Fibroblast of the aortic adventitia (primary cell): ENCODE measurements at regions not wholly inside any gene's neighbourhood (a gene's known extent, or its start where the extent isn't known, plus 50 kb on each side); places are given as distances from the start of the nearest gene placed in this dataset. TPM values are rescaled to one million over a fixed set of nuclear protein-coding genes. Genes with fewer than 3 reads are reported as not detected.

ENCODE experiments used
- DNase-seq: peaks from one replicate; pipeline ENCODE4 v3.0.0-alpha.2; 2010; ENCODE audit warnings: low read depth
- H3K4me3 ChIP-seq: 2 replicates; pipeline ENCODE4 v1.5.1; 2011; ENCODE audit warnings: low read depth, mild to moderate bottlenecking, control low read depth, low read length, moderate library complexity
- small RNA-seq: library from RNA; depleted of rRNA; stranded (forward); fragments of <200 nt; gene quantifications from one replicate; pipeline ENCODE3, GENCODE V24; 2012
- TF ChIP-seq, protein P1 (sequence below): IDR thresholded peaks from 2 replicates; pipeline ENCODE4 v1.5.1; 2011; ENCODE audit warnings: mild to moderate bottlenecking, low read length, control low read depth, inconsistent platforms; ENCODE audit not compliant: insufficient read depth

DNA sequence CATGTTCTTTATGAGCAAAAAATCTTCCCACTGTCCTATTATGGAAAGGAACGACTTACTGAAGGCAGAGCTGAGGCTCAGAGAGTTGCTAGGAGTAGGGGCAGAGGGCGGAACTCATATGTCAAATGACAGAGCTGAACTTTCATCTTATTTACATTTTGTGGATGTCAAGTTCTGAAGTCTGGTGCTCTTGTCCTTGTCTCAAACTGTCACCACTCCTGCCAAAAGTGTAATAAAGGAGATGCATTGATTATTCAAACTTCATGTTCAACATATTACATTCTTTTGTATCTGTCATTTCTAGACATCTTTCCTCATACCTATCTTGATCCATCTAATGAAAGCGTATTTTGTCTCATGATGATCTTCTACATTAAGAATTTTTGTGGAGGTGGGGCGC, 57.1 kb upstream of the C11orf87 start:
- no peak for DNase-seq
- TF ChIP-seq, protein P1, sequence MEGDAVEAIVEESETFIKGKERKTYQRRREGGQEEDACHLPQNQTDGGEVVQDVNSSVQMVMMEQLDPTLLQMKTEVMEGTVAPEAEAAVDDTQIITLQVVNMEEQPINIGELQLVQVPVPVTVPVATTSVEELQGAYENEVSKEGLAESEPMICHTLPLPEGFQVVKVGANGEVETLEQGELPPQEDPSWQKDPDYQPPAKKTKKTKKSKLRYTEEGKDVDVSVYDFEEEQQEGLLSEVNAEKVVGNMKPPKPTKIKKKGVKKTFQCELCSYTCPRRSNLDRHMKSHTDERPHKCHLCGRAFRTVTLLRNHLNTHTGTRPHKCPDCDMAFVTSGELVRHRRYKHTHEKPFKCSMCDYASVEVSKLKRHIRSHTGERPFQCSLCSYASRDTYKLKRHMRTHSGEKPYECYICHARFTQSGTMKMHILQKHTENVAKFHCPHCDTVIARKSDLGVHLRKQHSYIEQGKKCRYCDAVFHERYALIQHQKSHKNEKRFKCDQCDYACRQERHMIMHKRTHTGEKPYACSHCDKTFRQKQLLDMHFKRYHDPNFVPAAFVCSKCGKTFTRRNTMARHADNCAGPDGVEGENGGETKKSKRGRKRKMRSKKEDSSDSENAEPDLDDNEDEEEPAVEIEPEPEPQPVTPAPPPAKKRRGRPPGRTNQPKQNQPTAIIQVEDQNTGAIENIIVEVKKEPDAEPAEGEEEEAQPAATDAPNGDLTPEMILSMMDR = no peak
- H3K4me3 ChIP-seq = no peak overlapping the region

DNA sequence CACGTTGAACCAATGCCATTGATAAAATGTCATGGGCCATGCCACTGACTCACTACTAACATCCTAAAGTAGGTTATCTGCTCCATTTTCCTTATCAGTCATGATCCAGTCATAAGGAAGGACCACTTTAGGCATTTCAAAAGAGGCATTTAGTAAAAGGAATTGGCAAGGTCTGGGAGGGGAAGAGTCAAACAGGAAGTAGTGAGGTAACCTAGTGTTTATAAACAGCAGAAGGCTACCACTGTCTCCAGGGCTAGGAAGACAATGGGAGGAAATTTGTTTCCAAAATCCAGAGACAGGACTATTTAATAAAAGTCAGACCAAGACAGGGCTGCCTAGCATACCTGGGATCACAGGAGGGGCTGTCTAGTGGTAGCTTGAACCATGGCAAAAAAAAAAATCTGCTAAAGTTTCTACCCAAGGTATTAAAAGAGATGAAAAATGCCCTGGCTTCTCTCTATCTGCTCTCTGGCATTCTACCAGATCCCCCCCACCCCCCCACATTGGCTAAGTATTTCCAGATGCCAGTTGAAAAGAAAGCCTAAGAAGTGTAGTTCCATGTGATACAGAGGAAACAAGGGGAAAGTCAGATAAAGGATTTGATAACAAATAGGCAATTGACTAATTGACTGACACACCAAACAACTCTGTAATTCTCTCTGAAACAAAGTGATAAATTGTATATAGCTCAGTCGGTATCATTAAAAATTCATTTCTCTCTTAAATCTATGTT, 50.4 kb upstream of the C11orf87 start:
- TF ChIP-seq, protein P1 = no peak
- no peak overlapping the region for H3K4me3 ChIP-seq
- peak; percentile 49 for DNase-seq

Small RNA genes lying in the stretch of these regions (small RNA-seq; reads per million reads assigned to genes)
- gene RF00157 (not detected), gene RNA5SP349 (not detected), gene RNU6-654P (not detected)
